Ascending aorta (tissue), 2 donors: ENCODE measurements at regions not wholly inside any gene's neighbourhood (a gene's known extent, or its start where the extent isn't known, plus 50 kb on each side); places are given as distances from the start of the nearest gene placed in this dataset.

Source experiments
- DNase-seq, 2 donors: peaks; one replicate each; pipeline ENCODE4 v3.0.0-alpha.2; 2019; ENCODE audit warnings: low spot score in 2 of 2
- H3K27ac ChIP-seq, 2 donors: fragments of 200-600 bp; sonication (generic); one replicate each; pipeline ENCODE4 v1.5.1; 2016 to 2017; ENCODE audit warnings: mild to moderate bottlenecking in 1 of 2
- H3K27me3 ChIP-seq: fragments of 200-600 bp; sonication (generic); one replicate; pipeline ENCODE4 v1.5.1; 2017
- H3K36me3 ChIP-seq, 2 donors: fragments of 200-600 bp; sonication (generic); one replicate each; pipeline ENCODE4 v1.5.1; 2016
- H3K4me1 ChIP-seq, 2 donors: fragments of 200-600 bp; sonication (generic); one replicate each; pipeline ENCODE4 v1.5.1; 2016 to 2017; ENCODE audit warnings: mild to moderate bottlenecking in 1 of 2
- H3K4me3 ChIP-seq, 2 donors: fragments of 200-600 bp; sonication (generic); one replicate each; pipeline ENCODE4 v1.5.1; 2016 to 2017; ENCODE audit warnings: mild to moderate bottlenecking in 1 of 2
- H3K9me3 ChIP-seq, 2 donors: fragments of 200-600 bp; sonication (generic); one replicate each; pipeline ENCODE4 v1.5.1; 2016
- intact Hi-C: fragments of 100-400 bp; cut with DNase I; formaldehyde crosslinking; loops from one replicate; pipeline ENCODE4 v1.15.1; 2023
- TF ChIP-seq, protein P1 (sequence below), 3 experiments: fragments of 200-600 bp in 2 of 3; fragments of 450-650 bp in 1 of 3; sonication (generic) in 2 of 3; IDR thresholded peaks; one replicate each; pipeline ENCODE4 v1.5.1; 2016 to 2019; ENCODE audit warnings: antibody characterized with exemption in 3 of 3, mild to moderate bottlenecking in 1 of 3, moderate library complexity in 1 of 3

DNA sequence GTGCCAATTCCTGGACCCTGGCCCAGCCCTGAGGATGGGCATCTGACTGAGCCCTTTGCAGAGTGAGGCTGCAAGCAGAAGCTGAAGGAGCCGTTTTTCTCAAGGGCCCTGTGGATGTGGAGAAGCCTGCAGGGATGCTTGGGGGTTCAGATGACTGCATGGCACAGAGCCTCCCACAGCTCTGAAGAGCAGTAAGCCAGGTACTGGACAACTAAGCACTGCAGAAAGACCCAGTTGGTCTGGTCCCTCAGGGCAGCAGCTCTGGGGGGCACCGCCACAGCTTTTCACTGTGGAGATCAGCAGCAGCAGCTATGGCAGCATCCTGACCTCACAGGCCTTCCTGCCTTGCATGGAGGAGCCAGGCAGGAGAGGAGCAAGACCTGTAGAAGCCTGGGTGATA, 67.6 kb downstream of the CRYGS start:
- TF ChIP-seq, protein P1, sequence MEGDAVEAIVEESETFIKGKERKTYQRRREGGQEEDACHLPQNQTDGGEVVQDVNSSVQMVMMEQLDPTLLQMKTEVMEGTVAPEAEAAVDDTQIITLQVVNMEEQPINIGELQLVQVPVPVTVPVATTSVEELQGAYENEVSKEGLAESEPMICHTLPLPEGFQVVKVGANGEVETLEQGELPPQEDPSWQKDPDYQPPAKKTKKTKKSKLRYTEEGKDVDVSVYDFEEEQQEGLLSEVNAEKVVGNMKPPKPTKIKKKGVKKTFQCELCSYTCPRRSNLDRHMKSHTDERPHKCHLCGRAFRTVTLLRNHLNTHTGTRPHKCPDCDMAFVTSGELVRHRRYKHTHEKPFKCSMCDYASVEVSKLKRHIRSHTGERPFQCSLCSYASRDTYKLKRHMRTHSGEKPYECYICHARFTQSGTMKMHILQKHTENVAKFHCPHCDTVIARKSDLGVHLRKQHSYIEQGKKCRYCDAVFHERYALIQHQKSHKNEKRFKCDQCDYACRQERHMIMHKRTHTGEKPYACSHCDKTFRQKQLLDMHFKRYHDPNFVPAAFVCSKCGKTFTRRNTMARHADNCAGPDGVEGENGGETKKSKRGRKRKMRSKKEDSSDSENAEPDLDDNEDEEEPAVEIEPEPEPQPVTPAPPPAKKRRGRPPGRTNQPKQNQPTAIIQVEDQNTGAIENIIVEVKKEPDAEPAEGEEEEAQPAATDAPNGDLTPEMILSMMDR (IDR thresholded peaks at IDR 0.05), result no peak
- Histone ChIP-seq H3K27ac (no peak overlapping the region), H3K4me3 (no peak overlapping the region), H3K4me1 (no peaks in the 10 kb centered on the region), H3K9me3 (no peaks in the 10 kb centered on the region), H3K27me3 (no peaks in the 10 kb centered on the region), H3K36me3 (no peaks in the 10 kb centered on the region)
- intact Hi-C loops, result no loop called here
- no peak for DNase-seq

DNA sequence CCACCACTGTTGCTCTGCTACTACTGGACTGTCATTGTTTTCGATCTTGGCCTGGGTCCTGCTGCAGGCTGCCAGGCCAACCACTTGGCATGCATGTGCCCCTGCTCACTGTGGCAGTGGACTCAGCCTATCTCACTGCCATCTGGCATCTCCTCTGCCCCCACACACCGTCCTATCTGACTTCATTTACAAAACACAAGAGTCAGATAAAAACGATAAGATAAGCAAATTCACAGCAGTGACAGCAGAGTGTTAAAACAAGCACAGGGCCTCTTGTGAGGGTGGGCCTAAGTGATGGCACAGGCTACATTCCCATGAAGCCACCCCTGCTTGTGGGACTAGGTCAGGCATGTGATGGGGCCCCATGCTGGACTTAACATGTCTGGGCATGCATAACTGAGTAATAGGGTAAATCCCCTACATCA, 68.1 kb downstream of the CRYGS start:
- no peaks in the 10 kb centered on the region for H3K4me1 ChIP-seq
- H3K36me3 ChIP-seq, result no peaks in the 10 kb centered on the region
- H3K27ac ChIP-seq, result no peak overlapping the region
- no peaks in the 10 kb centered on the region for H3K9me3 ChIP-seq
- no peaks in the 10 kb centered on the region for H3K27me3 ChIP-seq
- DNase-seq, result no peak
- TF ChIP-seq, protein P1 (IDR thresholded peaks at IDR 0.05), result no peak
- intact Hi-C loops, result no loop called here
- no peak overlapping the region for H3K4me3 ChIP-seq

DNA sequence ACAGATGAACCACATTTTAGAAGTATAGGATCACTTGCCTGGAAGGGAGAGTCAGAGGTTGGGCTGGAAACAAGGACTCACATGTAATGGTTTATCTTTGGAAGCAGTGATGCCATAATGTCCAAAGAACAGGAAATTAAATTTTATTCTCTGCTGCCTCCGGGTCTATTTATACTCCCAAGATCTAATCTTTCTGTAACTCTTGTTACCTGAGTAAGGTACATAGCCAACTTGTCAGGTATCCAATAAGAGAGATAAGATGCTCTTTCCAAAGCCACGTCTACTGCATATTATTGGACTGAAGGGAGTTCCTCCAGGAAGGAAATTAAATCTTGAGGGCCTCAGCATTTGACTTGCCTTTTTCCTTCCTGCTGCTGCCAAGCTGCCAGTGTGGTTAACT, 71.0 kb downstream of the CRYGS start:
- DNase-seq, result no peak
- H3K4me1 ChIP-seq, result no peaks in the 10 kb centered on the region
- no peaks in the 10 kb centered on the region for H3K9me3 ChIP-seq
- no peaks in the 10 kb centered on the region for H3K36me3 ChIP-seq
- intact Hi-C loops, result no loop called here
- no peaks in the 10 kb centered on the region for H3K27me3 ChIP-seq
- no peak overlapping the region for H3K27ac ChIP-seq
- no peak overlapping the region for H3K4me3 ChIP-seq
- TF ChIP-seq, protein P1 (IDR thresholded peaks at IDR 0.05), result no peak

DNA sequence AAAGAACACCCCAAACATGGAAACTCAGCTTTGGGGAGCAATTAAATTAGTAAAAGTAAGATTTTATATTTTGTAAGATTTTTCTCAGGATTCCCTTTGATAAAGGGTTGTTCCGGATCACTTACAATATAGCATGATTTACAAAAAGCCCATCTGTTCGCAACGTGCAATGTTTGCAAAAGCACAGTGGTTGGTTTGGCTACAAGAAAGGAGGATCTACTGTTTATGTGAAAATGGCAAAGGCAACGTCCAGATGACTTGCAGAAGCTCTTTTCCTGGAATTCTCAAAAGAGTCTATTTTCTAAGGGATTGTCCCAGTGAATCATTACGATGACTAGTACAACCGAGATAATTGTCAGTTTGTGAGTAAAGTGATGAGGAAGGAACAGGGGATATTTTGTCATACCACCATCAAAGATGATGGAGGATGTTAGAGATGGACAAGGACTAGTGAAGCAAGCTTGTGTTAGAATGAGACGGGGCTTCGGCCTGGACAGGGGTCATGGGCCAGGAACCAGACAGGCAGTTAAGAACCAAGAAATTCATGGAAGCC, 71.6 kb downstream of the CRYGS start:
- no peak for DNase-seq
- Histone ChIP-seq H3K27me3 (no peaks in the 10 kb centered on the region), H3K9me3 (no peaks in the 10 kb centered on the region), H3K4me1 (no peaks in the 10 kb centered on the region), H3K36me3 (no peaks in the 10 kb centered on the region), H3K4me3 (no peak overlapping the region), H3K27ac (no peak overlapping the region)
- intact Hi-C loops, result no loop called here
- TF ChIP-seq, protein P1 (IDR thresholded peaks at IDR 0.05), result no peak

DNA sequence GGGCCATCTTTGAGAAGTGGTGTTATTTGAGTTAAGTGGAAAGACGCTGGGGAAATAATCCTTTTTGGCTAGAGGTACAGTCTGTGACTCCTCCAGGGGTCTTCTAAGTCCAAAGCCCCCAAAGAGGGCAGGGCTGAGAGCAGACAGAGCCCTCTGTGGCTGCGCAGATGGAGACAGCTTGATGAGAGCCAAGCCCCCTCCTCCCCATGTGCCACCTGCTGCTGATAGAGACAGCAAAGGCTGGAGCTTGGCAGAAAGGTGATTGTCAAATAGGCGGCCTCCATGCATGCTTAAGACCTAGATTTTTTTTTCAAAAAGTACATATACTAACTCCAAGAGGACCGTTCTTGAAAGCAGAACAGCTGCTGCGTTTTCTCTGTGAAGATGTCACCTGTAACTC, 72.4 kb downstream of the CRYGS start:
- H3K9me3 ChIP-seq, result no peaks in the 10 kb centered on the region
- no peaks in the 10 kb centered on the region for H3K27me3 ChIP-seq
- H3K4me1 ChIP-seq, result no peaks in the 10 kb centered on the region
- no peak overlapping the region for H3K27ac ChIP-seq
- TF ChIP-seq, protein P1 (IDR thresholded peaks at IDR 0.05), result no peak
- H3K36me3 ChIP-seq, result no peaks in the 10 kb centered on the region
- DNase-seq, result no peak
- intact Hi-C loops, result no loop called here
- H3K4me3 ChIP-seq, result no peak overlapping the region

DNA sequence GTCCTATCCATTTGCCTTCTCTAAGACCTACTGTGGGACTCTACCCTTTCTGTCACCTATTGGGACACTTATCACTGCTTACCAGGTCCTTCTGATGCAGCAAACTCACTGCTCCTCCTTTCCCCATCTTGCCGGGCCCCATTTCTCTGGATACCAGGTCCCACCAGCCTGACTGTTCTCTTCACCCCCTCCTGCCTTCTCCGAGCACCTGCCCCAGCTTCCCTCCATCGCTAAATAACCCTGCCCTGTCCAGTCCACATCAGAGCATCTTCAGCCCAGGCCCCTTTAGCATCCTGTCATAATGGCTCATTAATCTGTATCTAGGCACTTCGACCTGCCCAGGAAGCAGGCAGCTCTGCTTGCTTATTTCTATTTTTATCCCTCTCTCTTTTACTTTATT, 74.7 kb downstream of the CRYGS start:
- intact Hi-C loops, result no loop called here
- no peaks in the 10 kb centered on the region for H3K4me1 ChIP-seq
- no peak overlapping the region for H3K4me3 ChIP-seq
- H3K27me3 ChIP-seq, result no peaks in the 10 kb centered on the region
- no peaks in the 10 kb centered on the region for H3K9me3 ChIP-seq
- H3K27ac ChIP-seq, result no peak overlapping the region
- no peak for DNase-seq
- TF ChIP-seq, protein P1 (IDR thresholded peaks at IDR 0.05), result no peak
- H3K36me3 ChIP-seq, result no peaks in the 10 kb centered on the region
